Liver (tissue), 3 donors: ENCODE measurements at regions not wholly inside any gene's neighbourhood (a gene's known extent, or its start where the extent isn't known, plus 50 kb on each side); places are given as distances from the start of the nearest gene placed in this dataset.
"Not testable (repeated sequence)": the region's sequence is repeated elsewhere in the genome, so short reads cannot be mapped to it uniquely, and the experiment has no call there.

Experiments used
- FOXA1 ChIP-seq: IDR thresholded peaks from 2 replicates; pipeline ENCODE4 v1.6.1; 2016; ENCODE audit warnings: antibody characterized with exemption
- TAF1 ChIP-seq: conservative IDR thresholded peaks from 2 replicates; pipeline ENCODE4 v1.6.1; 2016; ENCODE audit warnings: antibody characterized with exemption, mild to moderate bottlenecking
- TF ChIP-seq, protein P1 (sequence below): fragments of 150-350 bp; IDR thresholded peaks from 2 replicates; pipeline ENCODE4 v1.5.1; 2017; ENCODE audit warnings: improper control_type of control experiment, low read depth, low read length; ENCODE audit not compliant: missing input control
- TF ChIP-seq, protein P2 (sequence below): IDR thresholded peaks from 2 replicates; pipeline ENCODE4 v1.6.1; 2016; ENCODE audit warnings: antibody characterized with exemption
- donor health status: healthy.
- donor health status: healthy.

DNA sequence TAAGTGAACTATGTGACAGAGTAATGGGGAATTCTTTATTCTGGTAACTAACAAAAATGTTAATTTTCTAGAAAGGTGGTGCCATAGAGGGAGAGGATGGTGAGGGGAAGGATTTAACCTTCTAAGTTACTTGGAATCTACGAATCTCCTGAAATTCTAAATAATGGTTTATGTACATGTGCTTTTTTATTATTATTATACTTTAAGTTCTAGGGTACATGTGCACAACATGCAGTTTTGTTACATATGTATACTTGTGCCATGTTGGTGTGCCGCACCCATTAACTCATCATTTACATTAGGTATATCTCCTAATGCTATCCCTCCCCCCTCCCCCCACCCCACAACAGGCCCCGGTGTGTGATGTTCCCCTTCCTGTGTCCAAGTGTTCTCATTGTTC is 227.1 kb upstream of the MME start:
- TF ChIP-seq FOXA1, TAF1: not testable (repeated sequence)
- TF ChIP-seq, protein P1, sequence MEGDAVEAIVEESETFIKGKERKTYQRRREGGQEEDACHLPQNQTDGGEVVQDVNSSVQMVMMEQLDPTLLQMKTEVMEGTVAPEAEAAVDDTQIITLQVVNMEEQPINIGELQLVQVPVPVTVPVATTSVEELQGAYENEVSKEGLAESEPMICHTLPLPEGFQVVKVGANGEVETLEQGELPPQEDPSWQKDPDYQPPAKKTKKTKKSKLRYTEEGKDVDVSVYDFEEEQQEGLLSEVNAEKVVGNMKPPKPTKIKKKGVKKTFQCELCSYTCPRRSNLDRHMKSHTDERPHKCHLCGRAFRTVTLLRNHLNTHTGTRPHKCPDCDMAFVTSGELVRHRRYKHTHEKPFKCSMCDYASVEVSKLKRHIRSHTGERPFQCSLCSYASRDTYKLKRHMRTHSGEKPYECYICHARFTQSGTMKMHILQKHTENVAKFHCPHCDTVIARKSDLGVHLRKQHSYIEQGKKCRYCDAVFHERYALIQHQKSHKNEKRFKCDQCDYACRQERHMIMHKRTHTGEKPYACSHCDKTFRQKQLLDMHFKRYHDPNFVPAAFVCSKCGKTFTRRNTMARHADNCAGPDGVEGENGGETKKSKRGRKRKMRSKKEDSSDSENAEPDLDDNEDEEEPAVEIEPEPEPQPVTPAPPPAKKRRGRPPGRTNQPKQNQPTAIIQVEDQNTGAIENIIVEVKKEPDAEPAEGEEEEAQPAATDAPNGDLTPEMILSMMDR, result not testable (repeated sequence)
- TF ChIP-seq, protein P2, sequence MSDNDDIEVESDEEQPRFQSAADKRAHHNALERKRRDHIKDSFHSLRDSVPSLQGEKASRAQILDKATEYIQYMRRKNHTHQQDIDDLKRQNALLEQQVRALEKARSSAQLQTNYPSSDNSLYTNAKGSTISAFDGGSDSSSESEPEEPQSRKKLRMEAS, result not testable (repeated sequence)
